ENCODE measurements at regions not wholly inside any gene's neighbourhood (a gene's known extent, or its start where the extent isn't known, plus 50 kb on each side); places are given as distances from the start of the nearest gene placed in this dataset.
"Not testable (repeated sequence)": the region's sequence is repeated elsewhere in the genome, so short reads cannot be mapped to it uniquely, and the experiment has no call there.

GRCh38 chr1:194081444-194081843 lies 895.0 kb upstream of the B3GALT2 start:
- DNase-seq = no peak

- no peak for DNase-seq
Measured at GRCh38 chr1:194080826-194081225, 894.4 kb upstream of the B3GALT2 start.

- no peak for DNase-seq
Measured at GRCh38 chr1:194078765-194079164, 892.4 kb upstream of the B3GALT2 start.

GRCh38 chr1:194076646-194077045 lies 890.2 kb upstream of the B3GALT2 start:
- DNase-seq = no peak

GRCh38 chr1:194073833-194074232 lies 887.4 kb upstream of the B3GALT2 start:
- no peak for DNase-seq

GRCh38 chr1:194071205-194071604 lies 884.8 kb upstream of the B3GALT2 start:
- DNase-seq = no peak

- DNase-seq = no peak
Measured at GRCh38 chr1:194069831-194070218, 883.4 kb upstream of the B3GALT2 start.

GRCh38 chr1:194069168-194069830 lies 882.9 kb upstream of the B3GALT2 start:
- no peak for DNase-seq

- no peak for DNase-seq
Measured at GRCh38 chr1:194068446-194069167, 882.2 kb upstream of the B3GALT2 start.

- no peak for DNase-seq
Measured at GRCh38 chr1:194067772-194068171, 881.4 kb upstream of the B3GALT2 start.

- DNase-seq = no peak
Measured at GRCh38 chr1:194062962-194063361, 876.5 kb upstream of the B3GALT2 start.

GRCh38 chr1:194062526-194062925 lies 876.1 kb upstream of the B3GALT2 start:
- DNase-seq = no peak

GRCh38 chr1:194060481-194060880 lies 874.1 kb upstream of the B3GALT2 start:
- no peak for DNase-seq

- not testable (repeated sequence) for DNase-seq
Measured at GRCh38 chr1:194058268-194058667, 871.9 kb upstream of the B3GALT2 start.

- DNase-seq = no peak
Measured at GRCh38 chr1:194056169-194056568, 869.8 kb upstream of the B3GALT2 start.

- no peak for DNase-seq
Measured at GRCh38 chr1:194055536-194055935, 869.1 kb upstream of the B3GALT2 start.

- no peak for DNase-seq
Measured at GRCh38 chr1:194052514-194053338, 866.3 kb upstream of the B3GALT2 start.

GRCh38 chr1:194047921-194048320 lies 861.5 kb upstream of the B3GALT2 start:
- no peak for DNase-seq

GRCh38 chr1:194047206-194047605 lies 860.8 kb upstream of the B3GALT2 start:
- no peak for DNase-seq

GRCh38 chr1:194045416-194045815 lies 859.0 kb upstream of the B3GALT2 start:
- no peak for DNase-seq

- no peak for DNase-seq
Measured at GRCh38 chr1:194044892-194045291, 858.5 kb upstream of the B3GALT2 start.

GRCh38 chr1:194043984-194044755 lies 857.8 kb upstream of the B3GALT2 start:
- no peak for DNase-seq

GRCh38 chr1:194042736-194043135 lies 856.3 kb upstream of the B3GALT2 start:
- no peak for DNase-seq
